ENCODE measurements at regions not wholly inside any gene's neighbourhood (a gene's known extent, or its start where the extent isn't known, plus 50 kb on each side); places are given as distances from the start of the nearest gene placed in this dataset.
A peak's percentile ranks its signal among the peaks of the same experiment; 100 is the strongest.

DNA sequence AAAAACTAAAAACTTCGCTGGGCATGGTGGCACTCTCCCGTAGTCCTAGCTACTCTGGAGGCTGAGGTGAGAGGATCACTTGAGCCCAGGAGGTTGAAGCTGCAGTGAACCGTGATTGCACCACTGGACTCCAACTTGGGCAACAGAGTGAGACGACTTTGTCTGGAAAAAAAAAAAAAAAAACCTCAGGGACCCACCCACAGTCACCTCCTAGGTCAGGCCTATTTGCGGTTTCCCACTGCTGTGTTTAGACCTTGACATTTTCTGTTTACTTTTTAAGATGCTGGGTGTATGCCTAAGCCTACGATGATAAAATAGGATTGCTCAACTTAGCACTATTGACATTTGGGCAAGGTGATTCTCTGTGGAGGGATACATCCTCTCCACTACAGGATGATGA is 197.4 kb upstream of the TBL1X start:
- no peak overlapping the region for H3K4me3 ChIP-seq (ENCODE audit: low read depth, low read length)
- TF ChIP-seq, protein P1, sequence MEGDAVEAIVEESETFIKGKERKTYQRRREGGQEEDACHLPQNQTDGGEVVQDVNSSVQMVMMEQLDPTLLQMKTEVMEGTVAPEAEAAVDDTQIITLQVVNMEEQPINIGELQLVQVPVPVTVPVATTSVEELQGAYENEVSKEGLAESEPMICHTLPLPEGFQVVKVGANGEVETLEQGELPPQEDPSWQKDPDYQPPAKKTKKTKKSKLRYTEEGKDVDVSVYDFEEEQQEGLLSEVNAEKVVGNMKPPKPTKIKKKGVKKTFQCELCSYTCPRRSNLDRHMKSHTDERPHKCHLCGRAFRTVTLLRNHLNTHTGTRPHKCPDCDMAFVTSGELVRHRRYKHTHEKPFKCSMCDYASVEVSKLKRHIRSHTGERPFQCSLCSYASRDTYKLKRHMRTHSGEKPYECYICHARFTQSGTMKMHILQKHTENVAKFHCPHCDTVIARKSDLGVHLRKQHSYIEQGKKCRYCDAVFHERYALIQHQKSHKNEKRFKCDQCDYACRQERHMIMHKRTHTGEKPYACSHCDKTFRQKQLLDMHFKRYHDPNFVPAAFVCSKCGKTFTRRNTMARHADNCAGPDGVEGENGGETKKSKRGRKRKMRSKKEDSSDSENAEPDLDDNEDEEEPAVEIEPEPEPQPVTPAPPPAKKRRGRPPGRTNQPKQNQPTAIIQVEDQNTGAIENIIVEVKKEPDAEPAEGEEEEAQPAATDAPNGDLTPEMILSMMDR (IDR thresholded peaks at IDR 0.05; ENCODE audit: low read depth, low read length): no peak
- no peak overlapping the region for H3K27ac ChIP-seq (ENCODE audit: low read depth, low read length)
- no peak for DNase-seq (ENCODE audit: low read depth, low spot score)
- no peaks in the 10 kb centered on the region for H3K9me3 ChIP-seq (ENCODE audit: control insufficient read depth, insufficient read depth, low read length)
- no peaks in the 10 kb centered on the region for H3K27me3 ChIP-seq (ENCODE audit: control insufficient read depth, insufficient read depth, low read length)
- CTCF ChIA-PET: no interaction called here
- POLR2A ChIA-PET: no interaction called here

- POLR2A ChIA-PET: no interaction called here
- TF ChIP-seq, protein P1 (IDR thresholded peaks at IDR 0.05; ENCODE audit: low read depth, low read length): no peak
- no peak for DNase-seq (ENCODE audit: low read depth, low spot score)
- Histone ChIP-seq H3K27me3 (ENCODE audit: control insufficient read depth, insufficient read depth, low read length) (no peaks in the 10 kb centered on the region), H3K27ac (ENCODE audit: low read depth, low read length) (no peak overlapping the region), H3K9me3 (ENCODE audit: control insufficient read depth, insufficient read depth, low read length) (no peaks in the 10 kb centered on the region), H3K4me3 (ENCODE audit: low read depth, low read length) (no peak overlapping the region)
- CTCF ChIA-PET: no interaction called here
Observed at GRCh38 chrX:9269134-9269533, 195.7 kb upstream of the TBL1X start.

DNA sequence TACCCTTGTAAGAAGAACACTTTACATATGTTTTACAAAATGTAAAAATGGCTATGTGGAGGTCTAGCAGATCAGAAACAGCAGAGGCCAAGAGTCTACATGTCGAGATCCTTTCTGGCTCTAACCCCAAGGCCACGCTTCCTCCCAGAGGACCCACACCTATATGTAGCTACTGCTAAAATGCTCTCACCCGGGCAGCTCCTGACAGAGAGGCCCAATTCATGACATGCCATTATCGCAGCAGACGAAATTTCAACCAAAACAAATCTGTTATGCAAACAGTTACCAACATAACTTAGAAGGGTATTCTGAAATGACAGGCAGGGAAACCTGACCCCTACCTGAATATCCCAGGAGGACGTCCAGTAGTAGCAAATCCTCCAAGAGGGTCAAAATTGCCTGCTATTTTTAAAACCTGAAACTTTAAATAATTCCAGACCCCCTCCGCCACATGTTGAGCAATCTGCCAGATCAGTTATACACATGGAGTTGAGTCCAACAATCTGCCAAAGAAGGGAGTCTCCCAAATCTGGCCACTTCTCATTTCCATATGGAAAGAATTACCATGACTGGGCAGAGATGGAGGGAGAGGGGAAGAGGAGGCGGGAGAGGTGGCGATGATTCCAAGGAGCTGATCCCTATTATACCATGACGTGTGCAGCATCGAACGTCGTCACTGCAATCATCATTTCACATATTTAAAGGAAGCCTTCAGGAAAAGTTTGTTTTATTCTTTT is 192.9 kb upstream of the TBL1X start:
- CTCF ChIA-PET: no interaction called here
- no peaks in the 10 kb centered on the region for H3K27me3 ChIP-seq (ENCODE audit: control insufficient read depth, insufficient read depth, low read length)
- POLR2A ChIA-PET: no interaction called here
- TF ChIP-seq, protein P1 (IDR thresholded peaks at IDR 0.05; ENCODE audit: low read depth, low read length): no peak
- no peak overlapping the region for H3K4me3 ChIP-seq (ENCODE audit: low read depth, low read length)
- no peak overlapping the region for H3K27ac ChIP-seq (ENCODE audit: low read depth, low read length)
- no peaks in the 10 kb centered on the region for H3K9me3 ChIP-seq (ENCODE audit: control insufficient read depth, insufficient read depth, low read length)
- DNase-seq (ENCODE audit: low read depth, low spot score): no peak

DNA sequence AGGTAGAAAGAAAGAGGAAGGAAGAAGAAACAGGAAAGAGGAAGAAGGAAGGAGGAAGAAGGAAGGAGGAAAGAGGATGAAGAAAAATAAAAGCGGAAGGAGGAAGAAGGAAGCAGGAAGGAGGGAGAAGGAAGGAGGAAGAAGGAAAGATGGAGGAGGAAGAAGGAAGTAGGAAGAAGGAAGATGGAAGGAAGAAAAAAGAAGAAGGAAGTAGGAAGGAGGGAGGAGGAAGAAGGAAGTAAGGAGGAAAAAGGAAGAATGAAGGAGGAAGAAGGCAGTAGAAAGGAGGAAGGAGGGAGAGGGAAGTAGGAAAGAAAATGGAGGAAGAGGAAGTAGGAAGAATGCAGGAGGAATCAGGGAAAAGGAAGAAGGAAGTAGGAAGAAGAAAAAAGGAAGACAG is 191.1 kb upstream of the TBL1X start:
- DNase-seq (ENCODE audit: low read depth, low spot score): no peak
- no peaks in the 10 kb centered on the region for H3K27me3 ChIP-seq (ENCODE audit: control insufficient read depth, insufficient read depth, low read length)
- H3K9me3 ChIP-seq (ENCODE audit: control insufficient read depth, insufficient read depth, low read length): no peaks in the 10 kb centered on the region
- TF ChIP-seq, protein P1 (IDR thresholded peaks at IDR 0.05; ENCODE audit: low read depth, low read length): no peak
- no peak overlapping the region for H3K27ac ChIP-seq (ENCODE audit: low read depth, low read length)
- POLR2A ChIA-PET: no interaction called here
- CTCF ChIA-PET: no interaction called here
- no peak overlapping the region for H3K4me3 ChIP-seq (ENCODE audit: low read depth, low read length)

DNA sequence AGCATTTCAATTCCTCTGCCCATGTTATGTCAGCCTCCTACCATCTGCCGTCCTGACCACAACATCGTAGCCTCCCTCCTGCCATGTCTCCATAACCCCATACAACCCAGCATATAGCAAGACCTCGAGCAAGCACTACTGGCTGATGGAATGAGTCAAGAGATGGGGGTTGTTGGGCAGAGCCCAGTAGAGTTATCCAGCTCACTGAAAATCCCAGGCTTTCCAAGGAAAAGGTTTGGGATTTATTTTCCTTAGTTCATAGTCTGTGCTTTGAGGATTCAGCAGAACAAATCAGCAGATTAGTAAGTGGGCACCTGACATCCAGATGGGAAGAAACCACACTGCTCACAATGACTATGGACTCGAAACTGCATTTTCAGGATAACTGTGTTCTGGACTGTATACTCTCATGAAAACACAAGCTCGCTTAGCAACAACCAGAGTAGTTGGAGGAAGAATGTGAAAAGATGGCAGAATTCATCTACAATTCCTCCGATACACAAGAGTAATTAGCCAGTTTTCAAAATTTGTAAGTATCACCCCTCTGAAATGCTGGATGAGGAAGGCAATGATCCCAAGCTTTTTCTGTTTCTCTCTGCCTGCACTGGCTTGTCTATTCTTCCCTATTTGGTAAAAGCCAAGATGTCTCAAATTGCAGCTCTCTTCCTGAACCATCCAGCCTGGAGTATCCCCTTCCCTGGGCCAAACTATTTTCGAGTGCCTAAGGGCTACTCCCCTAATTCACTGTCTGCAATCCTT is 186.2 kb upstream of the TBL1X start:
- Histone ChIP-seq H3K4me3 (ENCODE audit: low read depth, low read length) (peak overlapping the region; percentile 44), H3K27ac (ENCODE audit: low read depth, low read length) (peak overlapping the region; percentile 75), H3K27me3 (ENCODE audit: control insufficient read depth, insufficient read depth, low read length) (no peaks in the 10 kb centered on the region), H3K9me3 (ENCODE audit: control insufficient read depth, insufficient read depth, low read length) (no peaks in the 10 kb centered on the region)
- no peak for DNase-seq (ENCODE audit: low read depth, low spot score)
- POLR2A ChIA-PET: interaction anchor here (1.2 kb wide), 1 partner anchor 13 kb away, joined by 3 read pairs; no protein-coding TSS in a partner anchor
- CTCF ChIA-PET: no interaction called here
- TF ChIP-seq, protein P1 (IDR thresholded peaks at IDR 0.05; ENCODE audit: low read depth, low read length): no peak

Data from AG04450 (cell line).